HCT116 (cell line): ENCODE measurements at regions not wholly inside any gene's neighbourhood (a gene's known extent, or its start where the extent isn't known, plus 50 kb on each side); places are given as distances from the start of the nearest gene placed in this dataset.

ENCODE experiments used
- ATAC-seq: fragments of 200-7000 bp; cut with Tn5 transposase; 2 replicates; pipeline ENCODE4 v1.9.1; 2020; ENCODE audit warnings: mild to moderate bottlenecking, moderate library complexity
- BruUV-seq: library from RNA; stranded (reverse); fragments of 400-500 nt; replicated peaks from 2 replicates; lab custom pipeline; 2021; lab: Mats Ljungman, UMichigan
- CTCF ChIA-PET: fragments of 300-600 bp; sonication (Branson Sonifier 250); formaldehyde crosslinking; loops from one replicate; lab custom pipeline; 2021; ENCODE audit warnings: antibody characterized with exemption; lab: Charles Lee
- POLR2A ChIA-PET: fragments of 300-600, 350-600 bp; sonication (Branson Sonifier 250); formaldehyde crosslinking; loops from one replicate; lab custom pipeline; 2021; ENCODE audit warnings: antibody characterized with exemption; lab: Charles Lee
- RAD21 ChIA-PET, 2 experiments: fragments of 300-600 bp; sonication (Branson Sonifier 250); formaldehyde crosslinking; loops; one replicate each; lab custom pipeline; 2023; ENCODE audit warnings: low total read pairs in 2 of 2; ENCODE audit not compliant: uncharacterized antibody in 2 of 2, unreplicated experiment in 2 of 2, low non-redundant PET in 1 of 2; lab: Charles Lee
- DNase-seq: peaks from one replicate; pipeline ENCODE4 v3.0.0-alpha.2; 2010; ENCODE audit warnings: low read depth, low spot score
- H2AFZ ChIP-seq: fragments of 200-600 bp; shearing (Covaris generic), sonication (generic); 2 replicates; pipeline ENCODE4 v1.6.1; 2017; ENCODE audit warnings: low read depth, mixed run types, mixed read lengths, antibody characterized with exemption, low read length; ENCODE audit not compliant: poor library complexity, severe bottlenecking
- H3K27ac ChIP-seq: 2 replicates; pipeline ENCODE4 v1.5.1; 2012; ENCODE audit warnings: low read depth, low read length
- H3K27me3 ChIP-seq: fragments of 200-600 bp; sonication (generic); 2 replicates; pipeline ENCODE4 v1.6.1; 2016; ENCODE audit warnings: mixed run types, low read length, mixed read lengths; ENCODE audit not compliant: insufficient read depth
- H3K36me3 ChIP-seq, 2 experiments: fragments of 200-500 bp in 1 of 2; fragments of 200-600 bp in 1 of 2; sonication (Bioruptor generic) in 1 of 2; sonication (generic) in 1 of 2; 2 replicates each; pipeline versions ENCODE4 v1.5.1 to v1.6.1; 2014 to 2016; ENCODE audit warnings: low read length in 2 of 2, inconsistent platforms in 1 of 2, mixed read lengths in 1 of 2, mixed run types in 1 of 2; ENCODE audit not compliant: insufficient read depth in 2 of 2, control insufficient read depth in 1 of 2
- H3K4me1 ChIP-seq, 2 experiments: fragments of 200-600 bp in 1 of 2; sonication (generic) in 1 of 2; 2 replicates each; pipeline versions ENCODE4 v1.5.1 to v1.6.1; 2012 to 2017; ENCODE audit warnings: low read length in 2 of 2, inconsistent platforms in 1 of 2, mild to moderate bottlenecking in 1 of 2, mixed read lengths in 1 of 2, mixed run types in 1 of 2, moderate library complexity in 1 of 2; ENCODE audit not compliant: insufficient read depth in 2 of 2, control insufficient read depth in 1 of 2
- H3K4me2 ChIP-seq: fragments of 200-600 bp; sonication (generic); 2 replicates; pipeline ENCODE4 v1.6.1; 2017; ENCODE audit warnings: mixed run types, low read length, mixed read lengths
- H3K4me3 ChIP-seq, 2 experiments: fragments of 200-600 bp in 1 of 2; sonication (generic) in 1 of 2; replicated peaks in 1 of 2; 2 replicates each; pipeline ENCODE4 v1.5.1; 2011 to 2016; ENCODE audit warnings: low read length in 2 of 2, control low read depth in 1 of 2, low read depth in 1 of 2, mild to moderate bottlenecking in 1 of 2, mixed read lengths in 1 of 2, mixed run types in 1 of 2
- H3K79me2 ChIP-seq: fragments of 200-600 bp; sonication (generic); 2 replicates; pipeline ENCODE4 v1.6.1; 2017; ENCODE audit warnings: mild to moderate bottlenecking, mixed run types, low read length, moderate library complexity, mixed read lengths; ENCODE audit not compliant: insufficient read depth
- H3K9ac ChIP-seq: fragments of 200-600 bp; sonication (generic); 2 replicates; pipeline ENCODE4 v1.6.1; 2016; ENCODE audit warnings: low read length, mixed read lengths
- H3K9me2 ChIP-seq: fragments of 200-600 bp; sonication (generic), shearing (Covaris generic); 2 replicates; pipeline ENCODE4 v1.6.1; 2017; ENCODE audit warnings: mixed run types, mild to moderate bottlenecking, moderate library complexity; ENCODE audit not compliant: insufficient read depth
- H3K9me3 ChIP-seq, 2 experiments: fragments of 200-500 bp in 1 of 2; fragments of 200-600 bp in 1 of 2; sonication (Bioruptor generic) in 1 of 2; sonication (generic) in 1 of 2; 2 replicates each; pipeline ENCODE4 v1.6.1; 2014 to 2017; ENCODE audit warnings: low read length in 2 of 2, mixed read lengths in 2 of 2, inconsistent platforms in 1 of 2, low read depth in 1 of 2, mild to moderate bottlenecking in 1 of 2, mixed run types in 1 of 2, moderate library complexity in 1 of 2; ENCODE audit not compliant: control insufficient read depth in 1 of 2, insufficient read depth in 1 of 2
- H4K20me1 ChIP-seq: fragments of 200-600 bp; sonication (generic), shearing (Covaris generic); 2 replicates; pipeline ENCODE4 v1.6.1; 2017; ENCODE audit warnings: mixed run types, mild to moderate bottlenecking, moderate library complexity; ENCODE audit not compliant: insufficient read depth
- ATF3 ChIP-seq: IDR thresholded peaks from 2 replicates; pipeline ENCODE4 v1.6.1; 2012
- CBX3 ChIP-seq: IDR thresholded peaks from 2 replicates; pipeline ENCODE4 v1.6.1; 2012; ENCODE audit warnings: low read depth
- CEBPB ChIP-seq: IDR thresholded peaks from 2 replicates; pipeline ENCODE4 v1.6.1; 2012; ENCODE audit warnings: low read depth
- CTCF ChIP-seq, 3 experiments: fragments of 200-600 bp in 1 of 3; sonication (generic) in 1 of 3; IDR thresholded peaks in 2 of 3; conservative IDR thresholded peaks in 1 of 3; 2 replicates each; pipeline ENCODE4 v1.5.1; 2012 to 2017; ENCODE audit warnings: low read depth in 2 of 3, low read length in 2 of 3, antibody characterized with exemption in 1 of 3, borderline replicate concordance in 1 of 3, control low read depth in 1 of 3, mild to moderate bottlenecking in 1 of 3, mixed read lengths in 1 of 3, mixed run types in 1 of 3, moderate library complexity in 1 of 3; ENCODE audit not compliant: insufficient read depth in 1 of 3
- EGR1 ChIP-seq: IDR thresholded peaks from 2 replicates; pipeline ENCODE4 v1.6.1; 2012; ENCODE audit warnings: low read depth
- ELF1 ChIP-seq: IDR thresholded peaks from 2 replicates; pipeline ENCODE4 v1.6.1; 2012; ENCODE audit warnings: low read depth, borderline replicate concordance
- EZH2phosphoT487 ChIP-seq: fragments of 200-600 bp; IDR thresholded peaks from 2 replicates; pipeline ENCODE4 v1.6.1; 2018; ENCODE audit warnings: antibody characterized with exemption, borderline replicate concordance
- FOSL1 ChIP-seq: IDR thresholded peaks from 2 replicates; pipeline ENCODE4 v1.6.1; 2012; ENCODE audit warnings: low read depth
- JUND ChIP-seq: IDR thresholded peaks from 2 replicates; pipeline ENCODE4 v1.6.1; 2012
- MAX ChIP-seq: IDR thresholded peaks from 2 replicates; pipeline ENCODE4 v1.6.1; 2012
- POLR2AphosphoS5 ChIP-seq: IDR thresholded peaks from 2 replicates; pipeline ENCODE4 v1.6.1; 2011; ENCODE audit warnings: mild to moderate bottlenecking, low read depth, low read length, moderate library complexity
- REST ChIP-seq: IDR thresholded peaks from 2 replicates; pipeline ENCODE4 v1.6.1; 2012; ENCODE audit warnings: low read depth
- SRF ChIP-seq: IDR thresholded peaks from 2 replicates; pipeline ENCODE4 v1.6.1; 2012; ENCODE audit warnings: low read depth
- TCF7L2 ChIP-seq: IDR thresholded peaks from 2 replicates; pipeline ENCODE4 v1.7.0; 2011; ENCODE audit warnings: borderline replicate concordance, inconsistent platforms; ENCODE audit not compliant: insufficient read depth, insufficient read length; ENCODE audit errors: extremely low read depth
- YY1 ChIP-seq: IDR thresholded peaks from 2 replicates; pipeline ENCODE4 v1.6.1; 2011; ENCODE audit warnings: low read length, low read depth, moderate library complexity, mild to moderate bottlenecking; ENCODE audit not compliant: insufficient replicate concordance; ENCODE audit errors: extremely low read depth
- ZBTB33 ChIP-seq: IDR thresholded peaks from 2 replicates; pipeline ENCODE4 v1.6.1; 2011; ENCODE audit warnings: mild to moderate bottlenecking, low read length, moderate library complexity; ENCODE audit not compliant: insufficient replicate concordance; ENCODE audit errors: extremely low read depth
- ZFX ChIP-seq: fragments of 450-650 bp; IDR thresholded peaks from 2 replicates; pipeline ENCODE4 v1.6.1; 2017
- ZNF274 ChIP-seq: fragments of 200-500 bp; sonication (Bioruptor generic); IDR thresholded peaks from 2 replicates; pipeline ENCODE4 v1.6.1; 2014; ENCODE audit warnings: mild to moderate bottlenecking, low read depth, low read length, inconsistent platforms
- intact Hi-C: fragments of 100-400 bp; cut with micrococcal nuclease; formaldehyde crosslinking; loops from 2 replicates; pipeline ENCODE4 v1.10.0; 2022

- H3K4me3 ChIP-seq = no peak overlapping the region
- H3K27me3 ChIP-seq = peaks cover 3% of the 10 kb centered on the region; the same call in 1 of the 2 replicates
- H4K20me1 ChIP-seq = no peaks in the 10 kb centered on the region
- ATAC-seq = no peak
- H3K4me1 ChIP-seq = no peaks in the 10 kb centered on the region
- TF ChIP-seq CBX3 (no peak), EZH2phosphoT487 (no peak), FOSL1 (no peak), SRF (no peak), YY1 (no peak), ZNF274 (no peak), JUND (no peak), ZBTB33 (no peak), ELF1 (no peak), TCF7L2 (no peak), REST (no peak), CTCF (IDR thresholded peaks at IDR 0.05 in 2 of 3, conservative IDR thresholded peaks at IDR 0.05 in 1 of 3; ENCODE audit: borderline replicate concordance in 1 of 3, insufficient read depth in 1 of 3, low read depth in 2 of 3, low read length in 2 of 3) (no peak), EGR1 (no peak), CEBPB (no peak), ATF3 (no peak), ZFX (no peak), MAX (no peak), POLR2AphosphoS5 (no peak)
- no peak overlapping the region for H3K4me2 ChIP-seq
- RAD21 ChIA-PET = no interaction called here
- H3K36me3 ChIP-seq = no peaks in the 10 kb centered on the region
- no peaks in the 10 kb centered on the region for H3K9me2 ChIP-seq
- POLR2A ChIA-PET = no interaction called here
- no peak for DNase-seq
- H3K79me2 ChIP-seq = no peaks in the 10 kb centered on the region
- H3K9ac ChIP-seq = no peak overlapping the region
- intact Hi-C loops = no loop called here
- no peak overlapping the region for H3K27ac ChIP-seq
- H3K9me3 ChIP-seq = no peaks in the 10 kb centered on the region
- BruUV-seq = no TSS peak
- CTCF ChIA-PET = no interaction called here
- no peak overlapping the region for H2AFZ ChIP-seq
Measured at GRCh38 chr4:24370421-24370820, 213.9 kb downstream of the DHX15 start.
